ENCODE measurements at regions not wholly inside any gene's neighbourhood (a gene's known extent, or its start where the extent isn't known, plus 50 kb on each side); places are given as distances from the start of the nearest gene placed in this dataset.

DNA sequence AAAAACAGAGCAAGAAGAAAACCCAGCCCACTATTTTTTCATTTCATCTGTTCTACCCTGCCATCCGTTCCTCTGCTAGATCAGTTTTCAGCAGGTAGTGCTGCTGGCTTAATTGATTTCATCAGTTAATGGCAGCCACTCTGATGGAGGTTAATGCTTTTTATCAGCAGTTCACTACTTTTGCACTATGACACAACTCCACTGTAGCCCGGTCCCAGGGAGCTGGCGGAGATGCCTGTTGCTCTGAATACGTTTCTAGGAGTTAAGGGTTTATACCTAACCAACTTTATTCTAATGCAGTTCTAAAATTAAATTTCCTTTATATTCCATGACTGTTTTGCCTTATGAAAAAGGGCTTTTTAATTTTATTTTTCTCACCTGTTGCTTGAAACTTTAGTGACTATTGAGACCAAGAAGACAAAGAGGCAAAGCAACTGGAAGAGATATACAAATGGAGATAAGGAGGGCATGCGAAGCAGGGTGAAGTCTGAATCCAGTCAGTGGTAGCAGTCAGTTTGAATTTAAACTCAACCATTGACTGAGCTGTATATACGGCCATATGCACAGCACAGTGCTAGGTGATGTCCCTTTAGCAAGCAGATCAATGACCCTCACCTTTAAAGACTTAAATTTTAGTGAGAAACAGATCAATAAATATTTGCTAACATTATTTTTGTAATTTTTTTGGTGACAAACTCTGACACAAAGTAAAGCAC, 477.9 kb downstream of the LMO4 start:
- H3K36me3 Mint-ChIP-seq (ENCODE audit: low read depth): no peaks in the 10 kb centered on the region
- H3K4me1 Mint-ChIP-seq: peaks cover 20% of the 10 kb centered on the region
- peaks cover 4% of the 10 kb centered on the region for H3K27me3 Mint-ChIP-seq (ENCODE audit: low read depth)
- TF ChIP-seq, protein P1, sequence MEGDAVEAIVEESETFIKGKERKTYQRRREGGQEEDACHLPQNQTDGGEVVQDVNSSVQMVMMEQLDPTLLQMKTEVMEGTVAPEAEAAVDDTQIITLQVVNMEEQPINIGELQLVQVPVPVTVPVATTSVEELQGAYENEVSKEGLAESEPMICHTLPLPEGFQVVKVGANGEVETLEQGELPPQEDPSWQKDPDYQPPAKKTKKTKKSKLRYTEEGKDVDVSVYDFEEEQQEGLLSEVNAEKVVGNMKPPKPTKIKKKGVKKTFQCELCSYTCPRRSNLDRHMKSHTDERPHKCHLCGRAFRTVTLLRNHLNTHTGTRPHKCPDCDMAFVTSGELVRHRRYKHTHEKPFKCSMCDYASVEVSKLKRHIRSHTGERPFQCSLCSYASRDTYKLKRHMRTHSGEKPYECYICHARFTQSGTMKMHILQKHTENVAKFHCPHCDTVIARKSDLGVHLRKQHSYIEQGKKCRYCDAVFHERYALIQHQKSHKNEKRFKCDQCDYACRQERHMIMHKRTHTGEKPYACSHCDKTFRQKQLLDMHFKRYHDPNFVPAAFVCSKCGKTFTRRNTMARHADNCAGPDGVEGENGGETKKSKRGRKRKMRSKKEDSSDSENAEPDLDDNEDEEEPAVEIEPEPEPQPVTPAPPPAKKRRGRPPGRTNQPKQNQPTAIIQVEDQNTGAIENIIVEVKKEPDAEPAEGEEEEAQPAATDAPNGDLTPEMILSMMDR (IDR thresholded peaks at IDR 0.05; ENCODE audit: unreplicated experiment in 3 of 3): no peak
- H3K4me3 Mint-ChIP-seq: peak overlapping the region; percentile 23 to 52 (median 46)
- H3K9me3 Mint-ChIP-seq: no peaks in the 10 kb centered on the region
- H3K27ac Mint-ChIP-seq: peak overlapping the region; percentile 90 to 98 (median 93)

DNA sequence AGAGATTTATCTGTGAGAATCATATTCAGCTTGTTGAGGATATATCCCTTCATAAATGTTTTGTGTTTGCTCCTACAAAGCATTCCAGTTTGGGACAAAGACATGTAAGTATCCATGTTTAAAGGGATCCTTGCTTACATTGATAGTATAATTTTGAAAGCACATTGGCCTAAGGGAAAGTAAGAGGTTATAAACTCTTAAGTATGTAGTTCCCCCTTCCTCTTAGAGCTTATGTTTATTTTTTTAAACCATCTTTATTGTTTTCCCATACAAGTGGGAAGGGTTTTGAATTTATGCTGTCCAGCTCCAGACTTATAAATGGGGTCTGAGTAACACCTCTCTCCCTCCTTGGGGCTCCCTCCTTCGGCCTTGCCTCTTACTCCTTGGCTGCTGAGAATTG, 481.5 kb downstream of the LMO4 start:
- peaks cover 3% of the 10 kb centered on the region for H3K27me3 Mint-ChIP-seq (ENCODE audit: low read depth)
- TF ChIP-seq, protein P1 (IDR thresholded peaks at IDR 0.05; ENCODE audit: unreplicated experiment in 3 of 3): no peak
- H3K27ac Mint-ChIP-seq: no peak overlapping the region
- H3K4me3 Mint-ChIP-seq: no peak overlapping the region
- H3K4me1 Mint-ChIP-seq: peaks cover 23% of the 10 kb centered on the region
- no peaks in the 10 kb centered on the region for H3K9me3 Mint-ChIP-seq
- H3K36me3 Mint-ChIP-seq (ENCODE audit: low read depth): no peaks in the 10 kb centered on the region

GRCh38 chr1:87812871-87813577, 484.3 kb downstream of the LMO4 start:
- no peak overlapping the region for H3K4me3 Mint-ChIP-seq
- no peaks in the 10 kb centered on the region for H3K36me3 Mint-ChIP-seq (ENCODE audit: low read depth)
- H3K9me3 Mint-ChIP-seq: no peaks in the 10 kb centered on the region
- H3K27ac Mint-ChIP-seq: peak overlapping the region in 1 of 3 experiments; percentile 28
- TF ChIP-seq, protein P1 (IDR thresholded peaks at IDR 0.05; ENCODE audit: unreplicated experiment in 3 of 3): no peak
- peaks cover 3% of the 10 kb centered on the region for H3K27me3 Mint-ChIP-seq (ENCODE audit: low read depth)
- peaks cover 22% of the 10 kb centered on the region for H3K4me1 Mint-ChIP-seq

DNA sequence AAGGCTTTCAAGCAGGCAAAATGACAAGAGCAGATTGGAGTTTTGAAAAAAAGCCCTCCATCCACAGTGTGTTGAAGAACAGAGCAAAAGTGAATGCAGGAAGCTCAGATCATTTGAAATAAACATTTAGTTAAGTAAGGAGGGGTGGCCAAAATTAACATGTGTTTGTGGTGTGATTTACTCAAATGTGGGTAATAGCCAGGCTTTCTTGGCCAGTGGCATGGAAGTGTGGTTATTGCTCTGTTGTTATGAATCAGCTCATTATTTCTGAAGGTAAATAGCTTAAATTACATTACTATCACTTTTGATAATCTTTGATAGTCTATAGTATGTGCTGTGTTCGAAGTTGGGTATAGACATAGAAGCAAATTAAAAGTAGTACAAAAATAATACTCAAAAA, 485.9 kb downstream of the LMO4 start:
- Mint-ChIP-seq H3K27me3 (ENCODE audit: low read depth) (peaks cover 3% of the 10 kb centered on the region), H3K27ac (peak overlapping the region in 1 of 3 experiments; percentile 14), H3K36me3 (ENCODE audit: low read depth) (no peaks in the 10 kb centered on the region)

GRCh38 chr1:87816646-87817045, 488.0 kb downstream of the LMO4 start:
- H3K9me3 Mint-ChIP-seq: no peaks in the 10 kb centered on the region
- peaks cover 3% of the 10 kb centered on the region for H3K27me3 Mint-ChIP-seq (ENCODE audit: low read depth)
- H3K27ac Mint-ChIP-seq: peak overlapping the region in 2 of 3 experiments; percentile 40 to 74
- no peaks in the 10 kb centered on the region for H3K36me3 Mint-ChIP-seq (ENCODE audit: low read depth)
- no peak overlapping the region for H3K4me3 Mint-ChIP-seq
- peaks cover 36% of the 10 kb centered on the region for H3K4me1 Mint-ChIP-seq
- TF ChIP-seq, protein P1 (IDR thresholded peaks at IDR 0.05; ENCODE audit: unreplicated experiment in 3 of 3): no peak

More for the DNA sequence above, 485.9 kb downstream of the LMO4 start:
- Mint-ChIP-seq H3K4me1 (peaks cover 22% of the 10 kb centered on the region), H3K4me3 (no peak overlapping the region), H3K9me3 (no peaks in the 10 kb centered on the region)
- TF ChIP-seq, protein P1 (IDR thresholded peaks at IDR 0.05; ENCODE audit: unreplicated experiment in 3 of 3): no peak

All from nephron (organoid).